ENCODE measurements at regions not wholly inside any gene's neighbourhood (a gene's known extent, or its start where the extent isn't known, plus 50 kb on each side); places are given as distances from the start of the nearest gene placed in this dataset.

DNA sequence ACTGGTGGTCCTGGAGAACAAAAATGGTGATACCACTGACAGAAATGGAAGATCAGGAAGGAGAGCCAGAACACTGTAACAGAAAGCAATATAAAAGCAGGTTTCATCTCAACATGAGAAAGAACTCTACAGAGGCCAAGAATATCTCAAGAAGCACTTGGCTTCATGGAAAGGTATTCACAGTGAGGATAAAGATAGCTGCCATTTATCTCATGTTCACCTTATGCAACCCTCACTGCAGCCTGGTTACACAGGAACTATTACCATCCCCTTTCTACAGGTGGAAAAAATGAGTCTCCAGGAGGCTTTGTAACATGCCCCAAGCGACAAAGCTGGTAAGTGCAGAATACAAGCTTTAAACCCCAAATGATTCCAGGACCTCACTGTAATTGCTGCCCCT lies 606.1 kb upstream of the CADM1 start:
- H3K4me3 ChIP-seq (ENCODE audit: low read depth, low read length), result no peak overlapping the region
- DNase-seq (ENCODE audit: low read depth), result no peak

DNA sequence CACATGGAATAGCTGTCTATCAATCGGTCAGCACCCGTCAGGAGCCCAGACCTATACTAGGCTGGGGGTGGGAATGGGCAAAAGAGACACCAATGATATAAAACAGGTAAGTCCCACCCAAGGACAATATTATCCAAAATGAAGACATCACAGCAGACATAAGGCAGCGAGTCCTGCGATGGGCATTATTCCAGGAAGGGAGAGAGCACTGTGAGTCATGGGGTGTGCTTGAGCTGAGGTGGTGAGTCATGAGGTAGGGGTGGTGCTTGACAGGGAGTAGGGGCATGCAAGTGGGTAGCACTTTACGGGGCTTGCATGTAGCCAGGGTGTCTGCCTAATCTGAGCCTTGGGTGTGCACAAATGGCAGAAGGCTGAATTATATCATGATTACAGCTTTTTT lies 605.0 kb upstream of the CADM1 start:
- H3K4me3 ChIP-seq (ENCODE audit: low read depth, low read length), result no peak overlapping the region
- DNase-seq (ENCODE audit: low read depth), result no peak

DNA sequence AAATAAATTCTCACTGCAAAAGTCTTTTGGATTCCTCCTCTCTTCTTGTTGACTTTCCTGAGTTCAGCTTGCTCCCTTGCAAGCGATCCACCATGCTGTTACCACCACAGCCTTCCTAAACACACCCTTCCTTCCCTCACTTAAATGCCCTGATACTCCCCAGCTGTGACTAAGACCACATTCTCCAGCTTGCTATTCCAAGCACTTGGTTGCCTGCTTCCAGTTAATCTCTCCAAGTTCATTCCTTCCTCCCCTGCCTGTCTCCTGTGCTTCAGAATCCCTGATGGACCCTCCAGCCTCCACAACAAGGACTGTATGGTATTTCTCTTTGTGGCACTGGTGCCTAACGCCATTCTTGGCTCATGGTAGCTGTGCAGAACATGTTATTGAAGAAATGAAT lies 603.9 kb upstream of the CADM1 start:
- DNase-seq (ENCODE audit: low read depth), result no peak
- no peak overlapping the region for H3K4me3 ChIP-seq (ENCODE audit: low read depth, low read length)

DNA sequence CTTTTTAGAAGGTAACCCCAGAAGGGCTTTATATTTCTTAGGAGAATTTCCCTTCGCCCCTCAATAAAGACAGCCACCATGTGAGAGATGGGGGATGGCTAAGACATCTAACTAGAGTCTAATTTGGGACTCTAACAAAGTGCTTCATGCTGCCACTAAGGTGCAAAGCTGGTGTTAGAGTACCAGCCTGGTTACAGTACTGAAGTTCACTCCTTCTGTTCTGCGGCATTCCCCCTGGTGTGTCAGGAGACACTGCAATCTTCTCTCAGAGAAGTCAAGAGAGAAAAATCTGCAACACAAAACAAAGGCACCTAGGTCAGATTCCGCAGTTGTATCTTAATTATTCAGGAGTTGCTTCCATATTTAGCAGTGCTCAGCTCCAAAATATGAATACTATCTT lies 603.0 kb upstream of the CADM1 start:
- H3K4me3 ChIP-seq (ENCODE audit: low read depth, low read length), result no peak overlapping the region
- no peak for DNase-seq (ENCODE audit: low read depth)

DNA sequence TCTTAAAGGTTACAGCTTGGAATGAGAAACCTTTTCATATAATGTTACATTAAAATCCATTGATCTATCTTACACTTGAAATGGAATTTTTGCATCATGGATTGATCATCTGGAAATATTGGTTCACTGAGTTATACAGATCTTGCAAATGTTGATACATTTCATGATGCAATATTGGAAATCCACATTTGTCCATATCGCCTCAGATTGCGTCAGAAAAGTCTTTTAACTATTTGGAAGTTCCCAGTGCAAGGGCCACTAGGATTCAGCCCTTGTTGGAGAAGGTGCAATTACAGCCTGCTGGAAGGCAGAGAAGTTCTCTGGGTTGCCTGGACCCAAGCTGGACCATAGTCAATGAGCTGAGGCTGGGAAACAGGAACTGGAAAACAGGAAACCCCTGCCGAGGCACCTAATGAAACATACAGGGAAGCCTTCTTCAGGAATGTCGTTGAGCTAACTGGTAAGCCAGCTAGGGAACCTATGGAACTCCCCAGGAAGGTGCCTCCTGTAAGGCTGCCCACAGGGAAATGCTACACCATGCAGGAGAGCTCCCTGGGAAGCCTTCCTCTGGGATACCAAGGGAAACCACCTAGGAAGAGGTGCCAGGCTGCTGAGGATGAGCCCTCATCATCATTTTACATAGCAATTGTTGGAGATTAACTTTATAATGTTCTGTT lies 600.4 kb upstream of the CADM1 start:
- no peak for DNase-seq (ENCODE audit: low read depth)
- H3K4me3 ChIP-seq (ENCODE audit: low read depth, low read length), result no peak overlapping the region

DNA sequence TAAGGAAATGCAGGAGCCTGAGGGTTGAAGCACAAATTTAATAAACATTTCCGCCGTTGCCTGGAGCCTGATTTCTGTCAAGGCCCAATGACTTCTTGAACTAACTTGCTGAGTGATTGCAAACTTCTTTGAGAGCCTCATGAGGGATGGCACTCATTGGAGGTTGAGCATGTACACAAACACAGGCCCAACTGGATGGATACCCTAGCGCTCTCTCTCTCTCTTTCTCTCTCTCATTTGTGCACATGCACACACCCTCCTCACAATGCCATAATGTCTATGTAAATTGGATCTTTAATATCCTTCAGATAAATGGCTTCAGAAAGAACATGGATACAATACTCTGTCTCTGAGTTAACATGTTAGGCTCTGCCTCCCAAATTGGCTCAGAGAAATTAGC lies 597.7 kb upstream of the CADM1 start:
- H3K4me3 ChIP-seq (ENCODE audit: low read depth, low read length), result no peak overlapping the region

DNA sequence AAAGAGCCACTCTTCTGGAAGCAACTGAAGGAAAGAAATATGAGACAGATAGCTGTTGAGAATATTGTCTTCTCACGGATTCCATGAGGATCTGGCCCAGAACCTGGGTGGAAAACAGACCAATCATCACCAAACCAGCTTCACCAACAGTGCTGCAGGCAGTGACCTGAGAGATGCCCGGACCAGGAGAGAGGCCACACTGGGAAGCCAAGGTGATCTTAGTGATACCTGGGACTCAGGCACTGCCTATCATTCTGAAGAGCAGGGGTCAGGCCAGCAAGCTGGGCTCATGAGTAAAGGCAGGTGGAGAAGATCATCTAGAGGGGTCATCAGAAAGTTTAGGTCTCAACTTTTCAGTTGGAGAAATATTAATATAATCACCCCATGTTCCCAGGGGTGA lies 595.8 kb upstream of the CADM1 start:
- no peak for DNase-seq (ENCODE audit: low read depth)

More for the DNA sequence above, 597.7 kb upstream of the CADM1 start:
- no peak for DNase-seq (ENCODE audit: low read depth)

DNA sequence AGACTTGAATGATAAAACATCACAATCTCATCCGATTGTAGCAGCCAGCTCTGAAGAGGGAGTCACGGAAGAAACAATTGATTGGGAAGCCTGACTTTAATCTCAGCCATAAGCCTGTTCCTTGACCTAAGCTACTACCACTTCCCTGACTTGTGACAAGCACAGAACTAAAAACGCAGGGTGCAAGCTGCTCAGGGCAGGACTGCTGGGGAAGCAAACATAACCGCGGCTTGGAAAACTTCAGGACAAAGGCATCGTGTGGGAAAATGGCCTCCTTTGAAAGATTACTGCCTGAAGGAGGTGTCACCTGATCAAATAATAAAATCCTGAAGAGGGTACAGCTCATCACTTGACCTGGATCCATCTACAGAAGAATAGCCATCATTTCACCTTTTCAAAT lies 595.3 kb upstream of the CADM1 start:
- DNase-seq (ENCODE audit: low read depth), result no peak
- no peak overlapping the region for H3K4me3 ChIP-seq (ENCODE audit: low read depth, low read length)

More for the DNA sequence above, 595.8 kb upstream of the CADM1 start:
- H3K4me3 ChIP-seq (ENCODE audit: low read depth, low read length), result no peak overlapping the region

DNA sequence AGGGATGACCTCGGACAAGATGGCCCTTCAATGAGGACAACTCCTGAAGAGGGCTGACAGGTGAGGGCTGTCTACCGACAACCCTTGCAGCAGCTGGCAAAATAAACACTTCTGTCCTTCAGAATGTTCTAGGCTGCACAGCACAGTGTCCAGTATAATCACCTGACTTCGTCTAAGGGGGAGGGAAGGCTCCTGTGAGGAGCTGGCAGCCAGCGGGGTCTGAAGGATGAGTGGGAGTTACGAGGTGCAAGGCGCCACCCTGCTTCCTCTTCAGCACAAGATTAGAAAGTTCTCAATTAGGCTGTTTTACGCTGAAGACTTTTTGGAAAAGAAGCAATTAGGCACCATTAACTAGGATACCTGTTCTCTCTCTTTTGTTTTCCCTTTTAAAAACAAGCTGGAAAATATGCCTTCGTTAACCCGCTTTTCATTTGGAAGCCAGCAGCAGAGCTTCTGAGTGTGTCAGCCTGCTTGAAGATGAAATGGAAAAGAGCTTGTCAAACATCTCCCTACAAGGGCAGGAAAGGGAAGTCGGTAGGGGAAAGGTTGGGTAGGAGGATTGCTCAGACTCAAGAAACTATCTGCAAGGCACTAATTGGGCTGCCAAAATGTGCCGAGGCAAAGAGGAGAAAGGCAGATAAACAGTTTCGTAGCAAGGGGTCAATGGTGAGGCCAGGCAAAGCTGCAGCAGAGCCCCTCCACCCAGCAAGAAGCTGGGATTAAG lies 592.2 kb upstream of the CADM1 start:
- no peak overlapping the region for H3K4me3 ChIP-seq (ENCODE audit: low read depth, low read length)
- DNase-seq (ENCODE audit: low read depth), result no peak

DNA sequence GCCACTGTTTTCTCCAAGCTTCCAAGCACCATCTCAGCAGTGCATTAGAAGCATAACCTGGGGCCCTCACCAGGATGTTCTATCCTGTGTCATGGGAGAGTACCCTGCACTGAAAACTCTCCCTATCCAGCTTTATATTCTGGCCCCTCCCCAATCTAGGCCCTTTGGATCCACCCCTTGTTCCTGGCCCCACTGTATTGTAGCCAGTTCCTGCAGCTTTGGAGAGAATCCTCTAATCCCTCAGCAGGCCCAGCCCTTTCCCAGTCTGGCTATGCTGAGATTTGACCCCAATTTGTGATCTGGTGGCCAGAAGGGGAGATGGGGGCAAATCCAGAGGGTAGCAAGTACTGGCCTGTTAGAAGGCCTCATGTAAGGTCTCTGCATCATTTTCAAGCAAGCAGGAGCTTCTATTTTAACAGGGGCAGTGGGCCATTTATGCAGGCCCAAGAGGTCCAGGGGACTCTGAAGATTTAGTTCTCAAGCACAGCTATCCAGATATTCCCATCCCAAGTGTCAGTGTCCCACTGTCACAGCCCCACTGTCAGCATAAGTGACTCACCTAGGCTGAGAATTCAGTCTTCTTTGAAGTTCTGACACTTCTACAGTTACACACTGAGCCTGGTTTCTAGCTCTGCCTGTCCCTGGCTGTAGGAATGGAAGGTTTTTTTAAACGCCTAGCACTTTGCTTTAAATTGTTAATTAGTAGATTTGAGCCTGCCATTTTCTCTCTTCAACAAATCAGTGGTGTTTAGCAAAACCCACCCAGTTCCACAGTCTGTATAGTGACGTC lies 589.5 kb upstream of the CADM1 start:
- no peak for DNase-seq (ENCODE audit: low read depth)
- no peak overlapping the region for H3K4me3 ChIP-seq (ENCODE audit: low read depth, low read length)

DNA sequence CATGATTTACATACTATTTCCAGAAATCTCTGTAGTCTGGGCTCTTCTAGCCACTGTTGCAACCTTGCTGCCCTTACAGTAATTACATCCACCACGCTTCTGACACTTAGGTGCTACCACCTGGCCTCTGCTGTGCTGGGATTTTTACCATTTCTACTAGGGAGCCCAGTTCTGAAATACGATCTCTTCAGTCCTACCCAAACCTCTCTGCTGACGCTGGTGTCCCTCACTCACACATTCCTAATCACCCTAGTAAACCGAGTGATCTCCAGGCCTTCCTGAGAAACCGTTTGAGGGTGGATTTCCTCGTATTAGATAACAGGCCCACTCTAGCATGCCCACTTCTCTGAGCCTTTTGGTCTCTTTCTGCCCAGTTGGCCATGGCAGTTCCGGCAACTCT lies 588.9 kb upstream of the CADM1 start:
- H3K4me3 ChIP-seq (ENCODE audit: low read depth, low read length), result no peak overlapping the region
- no peak for DNase-seq (ENCODE audit: low read depth)

DNA sequence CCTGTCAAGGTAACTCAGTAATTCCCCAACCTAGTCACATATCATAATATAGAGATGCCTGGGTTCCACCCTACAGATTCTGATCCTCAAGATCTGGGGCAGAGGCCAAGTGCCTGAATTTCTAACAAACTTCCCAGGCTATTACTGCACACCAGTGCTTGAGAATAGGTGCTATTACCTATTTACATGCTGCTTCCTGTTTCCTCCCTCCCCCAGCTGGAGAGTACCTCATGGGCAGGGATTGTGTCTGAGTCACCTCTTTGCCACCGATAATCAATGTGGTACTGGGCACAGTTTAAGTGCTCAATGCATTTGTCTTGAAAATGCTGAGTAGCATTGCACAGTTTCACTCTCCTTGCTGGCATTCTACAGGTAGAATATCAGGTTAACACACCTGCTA lies 582.2 kb upstream of the CADM1 start:
- DNase-seq (ENCODE audit: low read depth), result no peak
- no peak overlapping the region for H3K4me3 ChIP-seq (ENCODE audit: low read depth, low read length)

DNA sequence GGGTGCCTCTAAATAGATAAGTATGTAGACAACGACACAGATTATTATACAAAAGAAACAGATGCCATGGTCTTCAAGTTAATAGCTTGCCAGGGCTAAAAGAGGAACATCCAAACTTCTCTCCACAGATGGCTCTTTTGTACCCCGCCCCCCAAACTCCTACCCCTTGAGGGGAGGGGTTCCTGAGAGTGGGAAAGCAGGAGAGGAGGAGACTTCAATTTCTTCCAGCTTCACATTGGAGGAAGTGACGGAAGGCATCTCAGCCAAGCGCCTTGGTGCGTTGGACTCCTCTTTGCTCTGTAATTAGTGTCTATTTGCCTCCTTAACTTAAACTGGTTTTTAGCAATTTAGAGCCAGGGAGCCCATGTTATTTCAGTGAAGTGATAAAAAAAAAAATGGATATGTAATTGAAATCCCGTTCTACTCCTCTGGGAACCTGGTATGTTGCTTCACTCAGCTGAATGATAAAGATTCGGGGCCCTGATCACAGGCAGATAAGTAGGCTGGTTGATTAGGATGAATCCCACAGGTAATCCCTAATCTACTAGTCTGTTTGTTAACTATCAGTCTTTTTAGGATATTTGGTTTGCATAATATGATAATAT lies 580.9 kb upstream of the CADM1 start:
- no peak for DNase-seq (ENCODE audit: low read depth)
- H3K4me3 ChIP-seq (ENCODE audit: low read depth, low read length), result no peak overlapping the region

DNA sequence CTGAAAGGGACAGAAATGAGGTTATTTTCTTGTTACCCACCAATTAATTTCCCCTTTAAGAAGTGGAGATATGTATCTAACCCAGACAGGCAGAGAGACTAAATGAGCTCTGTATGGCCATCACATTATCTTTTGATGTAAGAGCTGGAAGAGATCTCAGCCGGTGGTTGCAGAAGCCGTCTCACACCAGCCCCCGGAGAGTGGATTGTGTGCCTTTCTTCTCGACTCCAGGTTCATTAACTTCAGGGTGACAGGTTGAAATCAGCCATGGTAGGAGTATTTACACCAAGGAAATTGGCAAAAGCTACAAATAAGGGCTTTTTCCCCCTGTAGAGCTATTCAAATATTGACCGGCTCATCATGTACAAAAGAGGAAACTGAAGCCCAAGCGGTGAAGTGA lies 580.3 kb upstream of the CADM1 start:
- H3K4me3 ChIP-seq (ENCODE audit: low read depth, low read length), result no peak overlapping the region
- no peak for DNase-seq (ENCODE audit: low read depth)

DNA sequence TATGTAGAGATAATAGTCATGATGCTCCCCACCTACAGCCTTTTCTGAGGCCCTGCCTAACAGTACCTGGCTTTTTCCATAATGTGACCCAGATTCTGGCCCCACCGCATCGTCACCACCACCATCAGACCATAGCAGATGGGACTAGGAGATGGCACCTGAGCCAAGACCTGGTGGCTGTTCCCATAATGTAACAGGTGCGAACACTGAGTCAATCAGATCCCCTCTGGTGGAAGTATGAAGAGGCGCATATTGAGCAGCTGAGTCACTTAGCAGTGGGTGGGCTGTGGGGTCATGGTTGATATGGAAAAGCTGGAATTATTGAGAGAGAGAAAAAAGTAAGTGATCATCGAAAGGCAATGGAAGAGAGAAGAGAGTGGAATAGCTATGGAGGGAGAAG lies 578.0 kb upstream of the CADM1 start:
- DNase-seq (ENCODE audit: low read depth), result no peak
- no peak overlapping the region for H3K4me3 ChIP-seq (ENCODE audit: low read depth, low read length)

DNA sequence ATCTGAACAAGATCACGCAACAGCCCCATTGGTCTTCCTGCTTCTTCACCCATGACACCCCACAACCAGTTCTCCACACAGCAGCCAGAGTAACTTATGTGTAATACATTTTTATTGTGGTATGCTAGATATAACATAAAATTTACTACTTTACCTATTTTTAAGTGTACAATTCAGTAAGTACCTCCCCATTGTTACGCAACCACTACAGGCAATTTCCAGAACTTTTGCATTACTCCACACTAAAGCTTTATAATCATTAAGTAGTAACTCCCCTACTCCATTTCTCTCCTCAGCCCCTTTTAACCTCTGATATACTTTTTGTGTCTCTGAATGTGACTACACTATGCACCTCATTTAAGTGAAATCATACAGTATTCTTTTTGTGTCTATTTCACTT lies 575.4 kb upstream of the CADM1 start:
- DNase-seq (ENCODE audit: low read depth), result no peak
- H3K4me3 ChIP-seq (ENCODE audit: low read depth, low read length), result no peak overlapping the region

DNA sequence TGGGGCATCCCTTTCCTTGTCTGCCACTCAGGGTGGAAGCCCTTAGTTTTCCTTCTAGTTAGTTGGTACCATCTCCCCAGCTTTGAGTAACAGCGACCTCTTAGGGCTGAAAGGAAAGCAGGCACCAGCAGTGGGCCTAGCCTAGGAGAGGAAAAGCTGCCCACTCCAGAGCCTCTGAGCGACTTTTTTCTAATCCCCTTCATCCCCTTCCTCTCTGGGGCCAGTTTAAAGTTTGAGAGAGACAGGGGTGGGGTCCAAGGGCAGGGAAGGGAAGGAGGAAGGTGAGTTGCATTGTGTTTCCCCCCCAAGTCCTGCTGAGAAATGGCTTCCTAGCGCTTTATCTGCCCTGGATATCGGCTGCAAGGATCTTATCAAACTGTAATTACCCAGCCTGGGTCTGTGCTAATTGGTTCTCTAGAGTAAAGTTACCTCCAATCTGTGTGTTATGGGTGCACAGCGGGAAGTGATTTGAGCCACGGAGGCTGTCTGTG lies 573.9 kb upstream of the CADM1 start:
- DNase-seq (ENCODE audit: low read depth), result no peak
- H3K4me3 ChIP-seq (ENCODE audit: low read depth, low read length), result no peak overlapping the region

DNA sequence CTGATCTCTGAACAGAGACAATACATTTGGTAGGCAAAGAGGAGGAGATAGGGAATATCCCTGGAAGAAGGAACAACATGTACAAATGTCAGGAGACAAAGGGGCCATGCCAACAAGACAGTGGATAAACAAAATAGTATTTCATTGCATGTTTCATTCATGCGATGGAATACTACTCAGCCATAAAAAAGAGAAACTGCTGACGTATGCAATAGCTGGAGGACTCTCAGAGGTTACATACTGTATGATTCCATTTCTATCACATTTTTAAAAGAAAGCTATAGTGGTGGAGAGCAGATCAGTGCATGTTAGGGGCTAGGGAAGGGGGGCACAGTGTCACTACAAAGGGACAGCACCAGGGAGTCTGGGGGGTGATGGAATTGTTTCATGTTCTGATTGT lies 572.9 kb upstream of the CADM1 start:
- DNase-seq (ENCODE audit: low read depth), result no peak
- no peak overlapping the region for H3K4me3 ChIP-seq (ENCODE audit: low read depth, low read length)

DNA sequence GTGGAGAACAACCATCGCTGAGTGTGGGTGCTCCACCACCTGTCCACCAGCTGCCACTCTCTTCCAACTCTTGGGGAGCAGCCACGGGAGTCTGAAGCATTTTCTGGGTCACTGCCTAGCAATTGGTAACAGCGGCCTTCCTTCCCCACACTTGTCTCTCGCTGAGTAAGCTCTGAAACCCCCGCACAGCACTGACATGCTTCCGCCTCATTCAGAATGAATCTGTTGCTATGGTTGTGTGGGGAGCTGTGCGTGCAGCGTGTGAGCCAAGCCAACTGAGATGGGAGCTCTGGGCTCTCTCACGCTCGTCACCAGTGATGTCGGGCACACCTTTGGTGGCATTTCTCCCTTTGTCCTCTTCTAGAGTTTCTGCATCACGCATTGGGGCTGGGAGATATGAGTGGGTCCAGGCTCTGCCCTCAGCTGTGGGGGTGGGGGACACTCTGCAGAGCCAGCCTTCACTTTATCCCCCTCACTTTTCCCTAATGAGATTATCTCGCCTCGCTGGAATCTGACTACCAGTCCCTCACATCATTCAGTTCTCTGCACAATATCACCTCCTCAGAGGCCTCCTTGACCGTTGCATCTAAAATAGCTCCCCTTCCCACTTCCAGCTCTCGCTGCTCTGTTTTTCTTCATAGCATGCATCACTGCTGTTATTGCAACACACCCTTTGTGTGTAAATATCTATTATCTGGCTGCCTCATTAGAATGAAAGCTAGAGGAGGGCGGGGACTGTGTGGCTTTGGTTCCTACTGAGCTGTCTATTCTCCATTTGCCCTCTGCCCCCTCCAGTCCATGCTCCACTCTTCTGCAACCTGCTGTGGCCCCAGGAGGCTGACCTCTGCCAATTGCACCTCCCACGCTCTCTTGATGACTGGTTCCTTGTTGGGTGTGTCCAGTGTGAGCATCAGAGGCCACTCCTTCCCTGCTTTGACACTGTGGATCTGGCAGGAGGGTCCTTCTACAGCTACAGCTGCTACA lies 569.9 kb upstream of the CADM1 start:
- DNase-seq (ENCODE audit: low read depth), result no peak
- no peak overlapping the region for H3K4me3 ChIP-seq (ENCODE audit: low read depth, low read length)
